HCT116 (cell line): ENCODE measurements at regions not wholly inside any gene's neighbourhood (a gene's known extent, or its start where the extent isn't known, plus 50 kb on each side); places are given as distances from the start of the nearest gene placed in this dataset.

Experiments used
- ATAC-seq: fragments of 200-7000 bp; cut with Tn5 transposase; 2 replicates; pipeline ENCODE4 v1.9.1; 2020; ENCODE audit warnings: mild to moderate bottlenecking, moderate library complexity
- BruUV-seq: library from RNA; stranded (reverse); fragments of 400-500 nt; replicated peaks from 2 replicates; lab custom pipeline; 2021; lab: Mats Ljungman, UMichigan
- CTCF ChIA-PET: fragments of 300-600 bp; sonication (Branson Sonifier 250); formaldehyde crosslinking; loops from one replicate; lab custom pipeline; 2021; ENCODE audit warnings: antibody characterized with exemption; lab: Charles Lee
- POLR2A ChIA-PET: fragments of 300-600, 350-600 bp; sonication (Branson Sonifier 250); formaldehyde crosslinking; loops from one replicate; lab custom pipeline; 2021; ENCODE audit warnings: antibody characterized with exemption; lab: Charles Lee
- RAD21 ChIA-PET, 2 experiments: fragments of 300-600 bp; sonication (Branson Sonifier 250); formaldehyde crosslinking; loops; one replicate each; lab custom pipeline; 2023; ENCODE audit warnings: low total read pairs in 2 of 2; ENCODE audit not compliant: uncharacterized antibody in 2 of 2, unreplicated experiment in 2 of 2, low non-redundant PET in 1 of 2; lab: Charles Lee
- DNase-seq: peaks from one replicate; pipeline ENCODE4 v3.0.0-alpha.2; 2010; ENCODE audit warnings: low read depth, low spot score
- H2AFZ ChIP-seq: fragments of 200-600 bp; shearing (Covaris generic), sonication (generic); 2 replicates; pipeline ENCODE4 v1.6.1; 2017; ENCODE audit warnings: low read depth, mixed run types, mixed read lengths, antibody characterized with exemption, low read length; ENCODE audit not compliant: poor library complexity, severe bottlenecking
- H3K27ac ChIP-seq: 2 replicates; pipeline ENCODE4 v1.5.1; 2012; ENCODE audit warnings: low read depth, low read length
- H3K27me3 ChIP-seq: fragments of 200-600 bp; sonication (generic); 2 replicates; pipeline ENCODE4 v1.6.1; 2016; ENCODE audit warnings: mixed run types, low read length, mixed read lengths; ENCODE audit not compliant: insufficient read depth
- H3K36me3 ChIP-seq, 2 experiments: fragments of 200-500 bp in 1 of 2; fragments of 200-600 bp in 1 of 2; sonication (Bioruptor generic) in 1 of 2; sonication (generic) in 1 of 2; 2 replicates each; pipeline versions ENCODE4 v1.5.1 to v1.6.1; 2014 to 2016; ENCODE audit warnings: low read length in 2 of 2, inconsistent platforms in 1 of 2, mixed read lengths in 1 of 2, mixed run types in 1 of 2; ENCODE audit not compliant: insufficient read depth in 2 of 2, control insufficient read depth in 1 of 2
- H3K4me1 ChIP-seq, 2 experiments: fragments of 200-600 bp in 1 of 2; sonication (generic) in 1 of 2; 2 replicates each; pipeline versions ENCODE4 v1.5.1 to v1.6.1; 2012 to 2017; ENCODE audit warnings: low read length in 2 of 2, inconsistent platforms in 1 of 2, mild to moderate bottlenecking in 1 of 2, mixed read lengths in 1 of 2, mixed run types in 1 of 2, moderate library complexity in 1 of 2; ENCODE audit not compliant: insufficient read depth in 2 of 2, control insufficient read depth in 1 of 2
- H3K4me2 ChIP-seq: fragments of 200-600 bp; sonication (generic); 2 replicates; pipeline ENCODE4 v1.6.1; 2017; ENCODE audit warnings: mixed run types, low read length, mixed read lengths
- H3K4me3 ChIP-seq, 2 experiments: fragments of 200-600 bp in 1 of 2; sonication (generic) in 1 of 2; replicated peaks in 1 of 2; 2 replicates each; pipeline ENCODE4 v1.5.1; 2011 to 2016; ENCODE audit warnings: low read length in 2 of 2, control low read depth in 1 of 2, low read depth in 1 of 2, mild to moderate bottlenecking in 1 of 2, mixed read lengths in 1 of 2, mixed run types in 1 of 2
- H3K79me2 ChIP-seq: fragments of 200-600 bp; sonication (generic); 2 replicates; pipeline ENCODE4 v1.6.1; 2017; ENCODE audit warnings: mild to moderate bottlenecking, mixed run types, low read length, moderate library complexity, mixed read lengths; ENCODE audit not compliant: insufficient read depth
- H3K9ac ChIP-seq: fragments of 200-600 bp; sonication (generic); 2 replicates; pipeline ENCODE4 v1.6.1; 2016; ENCODE audit warnings: low read length, mixed read lengths
- H3K9me2 ChIP-seq: fragments of 200-600 bp; sonication (generic), shearing (Covaris generic); 2 replicates; pipeline ENCODE4 v1.6.1; 2017; ENCODE audit warnings: mixed run types, mild to moderate bottlenecking, moderate library complexity; ENCODE audit not compliant: insufficient read depth
- H3K9me3 ChIP-seq, 2 experiments: fragments of 200-500 bp in 1 of 2; fragments of 200-600 bp in 1 of 2; sonication (Bioruptor generic) in 1 of 2; sonication (generic) in 1 of 2; 2 replicates each; pipeline ENCODE4 v1.6.1; 2014 to 2017; ENCODE audit warnings: low read length in 2 of 2, mixed read lengths in 2 of 2, inconsistent platforms in 1 of 2, low read depth in 1 of 2, mild to moderate bottlenecking in 1 of 2, mixed run types in 1 of 2, moderate library complexity in 1 of 2; ENCODE audit not compliant: control insufficient read depth in 1 of 2, insufficient read depth in 1 of 2
- H4K20me1 ChIP-seq: fragments of 200-600 bp; sonication (generic), shearing (Covaris generic); 2 replicates; pipeline ENCODE4 v1.6.1; 2017; ENCODE audit warnings: mixed run types, mild to moderate bottlenecking, moderate library complexity; ENCODE audit not compliant: insufficient read depth
- ATF3 ChIP-seq: IDR thresholded peaks from 2 replicates; pipeline ENCODE4 v1.6.1; 2012
- CTCF ChIP-seq, 3 experiments: fragments of 200-600 bp in 1 of 3; sonication (generic) in 1 of 3; IDR thresholded peaks in 2 of 3; conservative IDR thresholded peaks in 1 of 3; 2 replicates each; pipeline ENCODE4 v1.5.1; 2012 to 2017; ENCODE audit warnings: low read depth in 2 of 3, low read length in 2 of 3, antibody characterized with exemption in 1 of 3, borderline replicate concordance in 1 of 3, control low read depth in 1 of 3, mild to moderate bottlenecking in 1 of 3, mixed read lengths in 1 of 3, mixed run types in 1 of 3, moderate library complexity in 1 of 3; ENCODE audit not compliant: insufficient read depth in 1 of 3
- REST ChIP-seq: IDR thresholded peaks from 2 replicates; pipeline ENCODE4 v1.6.1; 2012; ENCODE audit warnings: low read depth
- ZFX ChIP-seq: fragments of 450-650 bp; IDR thresholded peaks from 2 replicates; pipeline ENCODE4 v1.6.1; 2017
- intact Hi-C: fragments of 100-400 bp; cut with micrococcal nuclease; formaldehyde crosslinking; loops from 2 replicates; pipeline ENCODE4 v1.10.0; 2022

- Histone ChIP-seq H3K4me3 (no peak overlapping the region), H3K4me1 (no peaks in the 10 kb centered on the region), H3K79me2 (no peaks in the 10 kb centered on the region), H3K27me3 (no peaks in the 10 kb centered on the region), H3K9ac (no peak overlapping the region), H3K9me3 (peaks cover 0 to 6% of the 10 kb centered on the region in 2 experiments; a peak in 2 of 4 replicates), H4K20me1 (no peaks in the 10 kb centered on the region), H3K27ac (no peak overlapping the region), H3K4me2 (no peak overlapping the region), H2AFZ (no peak overlapping the region), H3K9me2 (no peaks in the 10 kb centered on the region), H3K36me3 (no peaks in the 10 kb centered on the region)
- RAD21 ChIA-PET = no interaction called here
- no TSS peak for BruUV-seq
- intact Hi-C loops = no loop called here
- CTCF ChIA-PET = no interaction called here
- POLR2A ChIA-PET = no interaction called here
- ATAC-seq (no peak), DNase-seq (no peak)
- TF ChIP-seq ZFX (no peak), REST (no peak)
Measured at GRCh38 chr5:167259806-167260205, 1031.6 kb upstream of the WWC1 start.

GRCh38 chr5:167261309-167262100, 1029.9 kb upstream of the WWC1 start:
- Histone ChIP-seq H3K4me2 (no peak overlapping the region), H2AFZ (no peak overlapping the region), H4K20me1 (no peaks in the 10 kb centered on the region), H3K9me2 (no peaks in the 10 kb centered on the region), H3K27ac (no peak overlapping the region), H3K9ac (no peak overlapping the region), H3K9me3 (peaks cover 0 to 3% of the 10 kb centered on the region in 2 experiments; a peak in 2 of 4 replicates), H3K27me3 (no peaks in the 10 kb centered on the region), H3K79me2 (no peaks in the 10 kb centered on the region), H3K4me1 (no peaks in the 10 kb centered on the region), H3K36me3 (no peaks in the 10 kb centered on the region), H3K4me3 (no peak overlapping the region)
- ChIA-PET CTCF (no interaction called here), RAD21 (no interaction called here), POLR2A (no interaction called here)
- intact Hi-C loops = no loop called here
- no peak for ATAC-seq
- peak in 2 of 3 experiments; percentile 22 to 28; a peak in 2 of 6 replicates for TF ChIP-seq CTCF (IDR thresholded peaks at IDR 0.05 in 2 of 3, conservative IDR thresholded peaks at IDR 0.05 in 1 of 3; ENCODE audit: borderline replicate concordance in 1 of 3, insufficient read depth in 1 of 3, low read depth in 2 of 3, low read length in 2 of 3)
- TF ChIP-seq ATF3 = no peak
- BruUV-seq = no TSS peak
- no peak for DNase-seq
